ENCODE measurements at regions not wholly inside any gene's neighbourhood (a gene's known extent, or its start where the extent isn't known, plus 50 kb on each side); places are given as distances from the start of the nearest gene placed in this dataset.

DNA sequence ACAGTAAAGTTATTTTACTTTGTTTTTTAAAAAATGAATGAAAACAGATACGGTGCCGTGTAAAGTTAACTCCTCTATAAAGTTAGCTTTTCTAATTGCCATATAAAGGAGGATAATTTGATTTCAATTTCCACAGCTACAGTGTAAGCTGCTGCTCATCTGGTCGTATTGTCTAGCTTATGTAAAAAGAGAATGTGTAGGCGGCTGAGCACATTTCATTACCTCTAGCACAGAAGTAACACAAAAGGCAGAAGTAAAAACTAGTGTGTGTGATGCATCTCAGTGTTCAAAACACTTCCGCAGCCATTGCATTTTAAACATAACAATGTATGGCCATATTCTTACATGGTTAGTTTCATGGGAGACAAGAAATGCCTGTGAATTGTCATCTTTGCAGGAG is 105.0 kb upstream of the P2RY1 start:
- Histone ChIP-seq H3K4me1 (ENCODE audit: control insufficient read depth, low read depth, low read length) (no peaks in the 10 kb centered on the region), H3K9ac (ENCODE audit: low read length) (no peak overlapping the region), H3K27me3 (ENCODE audit: control insufficient read depth, insufficient read depth, low read length) (no peaks in the 10 kb centered on the region), H3K36me3 (ENCODE audit: control insufficient read depth, low read depth, low read length) (no peaks in the 10 kb centered on the region), H3K9me3 (ENCODE audit: control insufficient read depth, low read depth, low read length) (no peaks in the 10 kb centered on the region), H3K4me3 (ENCODE audit: low read length) (no peak overlapping the region), H3K27ac (ENCODE audit: low read length) (no peak overlapping the region)

DNA sequence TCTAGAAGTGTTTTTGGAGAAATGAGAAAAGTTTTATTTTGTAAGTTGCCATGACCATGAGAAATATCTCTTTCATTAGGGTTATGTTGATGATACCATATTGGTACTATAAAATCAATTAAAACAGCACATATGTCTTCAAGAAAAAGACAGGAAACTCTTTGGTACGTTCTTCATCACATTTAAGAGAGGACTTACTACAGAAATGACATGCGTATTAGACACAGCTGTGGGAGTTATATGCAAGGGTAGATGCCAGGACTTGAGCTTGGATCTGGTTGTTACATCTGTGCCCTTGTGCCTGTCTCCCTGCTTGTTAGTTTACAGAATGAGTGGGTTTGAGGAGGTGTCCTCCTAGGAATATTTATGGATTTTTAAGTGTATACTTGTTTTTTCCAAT is 103.4 kb upstream of the P2RY1 start:
- Histone ChIP-seq H3K27ac (ENCODE audit: low read length) (no peak overlapping the region), H3K9me3 (ENCODE audit: control insufficient read depth, low read depth, low read length) (no peaks in the 10 kb centered on the region), H3K27me3 (ENCODE audit: control insufficient read depth, insufficient read depth, low read length) (no peaks in the 10 kb centered on the region), H3K4me1 (ENCODE audit: control insufficient read depth, low read depth, low read length) (no peaks in the 10 kb centered on the region), H3K36me3 (ENCODE audit: control insufficient read depth, low read depth, low read length) (no peaks in the 10 kb centered on the region), H3K4me3 (ENCODE audit: low read length) (no peak overlapping the region), H3K9ac (ENCODE audit: low read length) (no peak overlapping the region)

DNA sequence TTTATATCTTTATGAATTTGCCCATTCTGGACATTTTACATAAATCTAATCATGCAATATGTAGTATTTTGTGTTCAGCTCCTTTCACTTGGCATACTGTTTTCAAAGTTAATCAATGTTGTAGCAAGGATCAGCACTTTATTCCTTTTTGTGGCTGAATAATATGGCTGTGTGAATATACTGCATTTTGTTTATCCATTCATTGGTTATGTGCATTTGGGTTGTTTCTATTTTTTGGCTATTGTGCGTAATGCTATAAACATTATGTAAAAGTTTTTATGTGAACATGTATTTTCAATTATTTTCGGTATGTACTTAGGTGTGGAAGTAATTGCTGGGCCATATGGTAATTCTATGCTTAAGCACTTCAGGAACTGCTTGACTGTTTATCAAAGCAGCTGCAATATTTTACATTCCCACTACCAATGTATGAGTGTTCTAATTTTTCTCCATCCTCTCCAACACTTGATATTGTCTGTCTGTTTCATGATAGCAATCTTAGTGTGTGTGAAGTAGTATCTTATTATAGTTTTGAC is 101.3 kb upstream of the P2RY1 start:
- Histone ChIP-seq H3K27ac (ENCODE audit: low read length) (no peak overlapping the region), H3K9ac (ENCODE audit: low read length) (no peak overlapping the region), H3K4me1 (ENCODE audit: control insufficient read depth, low read depth, low read length) (no peaks in the 10 kb centered on the region), H3K4me3 (ENCODE audit: low read length) (no peak overlapping the region), H3K9me3 (ENCODE audit: control insufficient read depth, low read depth, low read length) (no peaks in the 10 kb centered on the region), H3K36me3 (ENCODE audit: control insufficient read depth, low read depth, low read length) (no peaks in the 10 kb centered on the region), H3K27me3 (ENCODE audit: control insufficient read depth, insufficient read depth, low read length) (no peaks in the 10 kb centered on the region)

DNA sequence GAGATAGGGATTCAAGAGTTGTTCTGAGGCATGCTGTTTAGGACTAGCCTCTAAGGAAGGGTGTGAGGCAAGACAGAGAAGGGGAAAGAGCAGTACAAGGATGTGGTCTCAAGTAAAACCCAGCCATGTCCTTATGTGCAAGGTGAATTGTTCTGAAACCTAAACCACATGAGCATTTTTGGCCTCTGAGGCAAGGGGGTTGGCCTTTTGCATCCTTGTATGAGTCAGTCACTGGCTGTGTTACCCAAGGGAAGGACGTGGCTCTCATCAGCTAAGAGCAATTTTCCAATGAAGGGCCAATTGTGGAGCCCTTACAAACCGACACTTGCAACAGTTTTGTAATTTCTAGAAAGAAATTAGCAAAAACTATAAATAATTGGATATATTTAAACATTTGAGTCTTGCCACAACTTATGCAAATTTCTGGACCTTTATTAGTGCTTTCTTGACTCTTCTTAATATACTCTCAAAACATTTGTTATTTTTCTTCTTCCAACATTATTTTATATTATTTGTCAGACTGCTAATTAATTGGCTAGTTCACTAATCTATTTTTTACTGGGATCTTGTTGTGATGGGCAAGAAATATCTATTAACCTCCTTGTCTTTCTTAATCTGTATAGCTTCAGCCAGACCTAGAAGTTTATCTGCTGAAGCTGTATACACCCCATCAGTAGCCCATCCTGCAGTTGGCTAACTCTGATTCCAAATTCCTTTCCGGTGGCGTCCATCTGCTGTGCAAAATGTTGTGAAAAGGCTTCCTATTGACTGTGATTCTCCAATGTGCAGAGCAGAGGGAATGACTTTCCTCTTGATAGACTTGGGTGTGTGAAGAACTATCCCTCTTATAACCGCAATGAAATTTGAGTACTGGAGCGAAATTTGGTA is 97.7 kb upstream of the P2RY1 start:
- H3K9me3 ChIP-seq (ENCODE audit: control insufficient read depth, low read depth, low read length) = no peaks in the 10 kb centered on the region
- H3K4me1 ChIP-seq (ENCODE audit: control insufficient read depth, low read depth, low read length) = no peaks in the 10 kb centered on the region
- no peak overlapping the region for H3K4me3 ChIP-seq (ENCODE audit: low read length)
- no peak overlapping the region for H3K27ac ChIP-seq (ENCODE audit: low read length)
- no peaks in the 10 kb centered on the region for H3K27me3 ChIP-seq (ENCODE audit: control insufficient read depth, insufficient read depth, low read length)
- no peaks in the 10 kb centered on the region for H3K36me3 ChIP-seq (ENCODE audit: control insufficient read depth, low read depth, low read length)
- no peak overlapping the region for H3K9ac ChIP-seq (ENCODE audit: low read length)

DNA sequence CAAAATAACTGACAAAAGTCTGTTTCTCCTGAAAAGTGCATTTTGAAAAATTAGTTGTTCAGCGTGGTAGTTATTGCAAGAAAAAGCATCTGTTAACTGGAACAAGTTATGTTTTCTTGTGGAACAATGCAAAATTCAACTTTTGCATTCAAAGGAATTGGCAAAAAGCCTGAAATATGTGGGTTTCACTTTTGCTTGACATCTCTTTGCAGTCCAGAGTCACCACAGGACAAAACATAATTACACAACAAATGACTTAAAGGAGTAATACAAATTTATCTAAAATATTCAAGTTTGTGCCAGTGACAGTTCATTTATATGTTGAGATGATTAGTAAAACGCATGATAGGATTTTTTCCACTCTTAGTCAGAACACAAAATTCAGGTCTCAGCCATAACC is 96.3 kb upstream of the P2RY1 start:
- no peak overlapping the region for H3K4me3 ChIP-seq (ENCODE audit: low read length)
- H3K27ac ChIP-seq (ENCODE audit: low read length) = no peak overlapping the region
- no peaks in the 10 kb centered on the region for H3K4me1 ChIP-seq (ENCODE audit: control insufficient read depth, low read depth, low read length)
- H3K9me3 ChIP-seq (ENCODE audit: control insufficient read depth, low read depth, low read length) = no peaks in the 10 kb centered on the region
- H3K36me3 ChIP-seq (ENCODE audit: control insufficient read depth, low read depth, low read length) = no peaks in the 10 kb centered on the region
- no peak overlapping the region for H3K9ac ChIP-seq (ENCODE audit: low read length)
- no peaks in the 10 kb centered on the region for H3K27me3 ChIP-seq (ENCODE audit: control insufficient read depth, insufficient read depth, low read length)

DNA sequence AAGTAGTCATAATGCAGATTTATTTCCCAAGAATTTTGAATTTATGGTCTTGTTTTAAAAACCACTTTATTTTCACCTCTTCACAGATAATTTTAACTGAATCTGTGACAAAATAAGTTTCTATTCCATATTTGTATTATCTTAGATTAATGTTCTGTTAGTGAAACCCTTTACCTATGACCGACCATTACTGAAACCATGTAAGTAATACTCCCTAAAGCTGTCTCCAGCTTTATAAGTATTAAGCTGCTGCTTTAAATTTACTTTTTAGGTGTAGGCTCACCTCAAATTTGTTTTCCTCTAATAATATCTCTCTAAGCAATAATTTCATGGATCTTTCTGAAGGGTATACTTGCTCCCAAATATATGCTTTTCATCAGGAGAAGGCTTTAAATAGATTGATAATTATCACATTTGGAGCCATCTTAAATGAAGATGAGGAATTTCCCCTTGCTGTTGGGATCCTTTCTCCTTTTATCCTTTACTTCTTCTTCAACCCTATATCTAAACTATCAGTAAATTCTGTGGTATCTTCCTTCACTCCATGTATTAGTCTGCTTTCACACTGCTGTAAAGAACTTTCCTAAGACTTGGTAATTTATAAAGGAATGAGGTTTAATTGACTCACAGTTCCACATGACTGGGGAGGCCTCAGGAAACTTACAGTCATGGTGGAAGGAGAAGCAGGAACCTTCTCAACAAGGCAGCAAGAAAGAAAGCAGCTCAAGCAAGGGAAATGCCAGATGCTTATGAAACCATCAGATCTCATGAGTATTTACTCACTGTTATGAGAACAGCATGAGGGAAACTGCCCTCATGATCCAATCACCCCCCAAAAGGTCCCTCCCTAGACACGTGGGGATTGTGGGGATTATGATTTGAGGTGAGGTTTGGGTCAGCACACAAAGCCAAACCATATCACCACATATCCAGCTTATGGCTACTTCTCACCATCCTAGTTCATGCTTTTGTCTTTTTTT is 92.3 kb upstream of the P2RY1 start:
- Histone ChIP-seq H3K36me3 (ENCODE audit: control insufficient read depth, low read depth, low read length) (no peaks in the 10 kb centered on the region), H3K9me3 (ENCODE audit: control insufficient read depth, low read depth, low read length) (no peaks in the 10 kb centered on the region), H3K27me3 (ENCODE audit: control insufficient read depth, insufficient read depth, low read length) (no peaks in the 10 kb centered on the region), H3K4me1 (ENCODE audit: control insufficient read depth, low read depth, low read length) (peaks cover 13% of the 10 kb centered on the region), H3K27ac (ENCODE audit: low read length) (no peak overlapping the region), H3K4me3 (ENCODE audit: low read length) (no peak overlapping the region), H3K9ac (ENCODE audit: low read length) (no peak overlapping the region)

DNA sequence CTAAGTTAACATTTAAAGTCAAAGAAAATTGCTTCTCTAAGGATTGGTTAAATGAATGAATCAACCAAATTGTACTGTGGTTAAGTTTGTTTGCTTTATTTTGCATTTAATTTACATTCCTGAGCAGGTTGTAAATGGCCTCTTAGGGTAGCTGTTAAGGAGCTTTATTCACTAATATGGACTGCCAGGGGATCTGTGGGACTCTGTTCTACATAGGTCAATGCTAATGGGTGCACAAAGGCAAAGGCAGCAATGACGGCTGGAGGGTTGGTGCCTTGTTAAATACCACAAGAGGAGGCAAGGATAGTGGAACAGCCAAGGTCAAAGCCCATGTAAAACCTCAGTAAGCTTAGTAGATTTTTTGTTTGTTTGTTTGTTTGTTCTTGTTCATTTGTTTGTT is 89.3 kb upstream of the P2RY1 start:
- no peak overlapping the region for H3K9ac ChIP-seq (ENCODE audit: low read length)

DNA sequence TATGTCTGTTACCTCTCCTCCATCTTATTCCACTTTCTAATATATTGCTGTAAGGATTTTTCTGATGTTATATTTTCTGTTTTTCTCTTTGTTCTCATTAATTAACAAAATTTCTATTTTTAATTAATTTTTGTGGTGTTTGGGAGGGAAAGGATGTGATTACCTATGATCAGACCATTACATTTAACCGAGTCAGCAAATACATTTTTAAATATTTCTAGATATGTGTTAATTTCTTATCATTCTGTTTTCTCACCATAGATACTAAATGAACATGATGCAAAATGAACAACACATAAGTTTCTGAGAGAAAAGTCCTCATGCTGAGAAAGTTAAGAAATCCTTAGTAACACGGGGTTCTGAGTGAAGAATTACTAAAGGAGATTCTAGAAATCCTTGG is 80.6 kb upstream of the P2RY1 start:
- no peaks in the 10 kb centered on the region for H3K36me3 ChIP-seq (ENCODE audit: control insufficient read depth, low read depth, low read length)
- H3K27ac ChIP-seq (ENCODE audit: low read length) = no peak overlapping the region
- no peak overlapping the region for H3K4me3 ChIP-seq (ENCODE audit: low read length)
- peaks cover 8% of the 10 kb centered on the region for H3K9me3 ChIP-seq (ENCODE audit: control insufficient read depth, low read depth, low read length)
- H3K4me1 ChIP-seq (ENCODE audit: control insufficient read depth, low read depth, low read length) = no peaks in the 10 kb centered on the region
- H3K27me3 ChIP-seq (ENCODE audit: control insufficient read depth, insufficient read depth, low read length) = no peaks in the 10 kb centered on the region
- no peak overlapping the region for H3K9ac ChIP-seq (ENCODE audit: low read length)

More for the DNA sequence above, 89.3 kb upstream of the P2RY1 start:
- H3K9me3 ChIP-seq (ENCODE audit: control insufficient read depth, low read depth, low read length) = peaks cover 8% of the 10 kb centered on the region
- no peaks in the 10 kb centered on the region for H3K27me3 ChIP-seq (ENCODE audit: control insufficient read depth, insufficient read depth, low read length)
- H3K27ac ChIP-seq (ENCODE audit: low read length) = no peak overlapping the region
- H3K4me3 ChIP-seq (ENCODE audit: low read length) = no peak overlapping the region
- no peaks in the 10 kb centered on the region for H3K36me3 ChIP-seq (ENCODE audit: control insufficient read depth, low read depth, low read length)
- H3K4me1 ChIP-seq (ENCODE audit: control insufficient read depth, low read depth, low read length) = peaks cover 13% of the 10 kb centered on the region

DNA sequence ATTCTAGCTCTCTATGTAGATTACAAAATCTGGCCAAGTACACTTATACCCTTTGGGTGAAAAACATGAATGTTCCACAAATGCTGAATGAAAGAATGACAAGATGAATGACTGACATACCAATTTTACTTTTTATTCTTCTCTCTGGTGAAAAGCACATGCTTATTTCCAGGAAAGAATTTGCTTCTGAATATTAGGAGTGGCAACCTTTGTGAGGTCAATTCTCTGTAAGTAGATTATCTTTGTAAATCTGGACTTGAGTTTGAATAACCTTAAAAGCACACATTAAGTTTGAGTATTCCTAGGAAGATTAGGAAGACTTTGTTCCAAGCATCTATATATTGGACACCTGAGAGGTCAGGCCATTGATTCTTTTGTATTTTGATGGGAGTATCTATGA is 78.1 kb upstream of the P2RY1 start:
- H3K9me3 ChIP-seq (ENCODE audit: control insufficient read depth, low read depth, low read length) = no peaks in the 10 kb centered on the region
- no peak overlapping the region for H3K27ac ChIP-seq (ENCODE audit: low read length)
- H3K4me1 ChIP-seq (ENCODE audit: control insufficient read depth, low read depth, low read length) = no peaks in the 10 kb centered on the region
- no peaks in the 10 kb centered on the region for H3K36me3 ChIP-seq (ENCODE audit: control insufficient read depth, low read depth, low read length)
- no peak overlapping the region for H3K9ac ChIP-seq (ENCODE audit: low read length)
- H3K4me3 ChIP-seq (ENCODE audit: low read length) = no peak overlapping the region
- H3K27me3 ChIP-seq (ENCODE audit: control insufficient read depth, insufficient read depth, low read length) = no peaks in the 10 kb centered on the region

DNA sequence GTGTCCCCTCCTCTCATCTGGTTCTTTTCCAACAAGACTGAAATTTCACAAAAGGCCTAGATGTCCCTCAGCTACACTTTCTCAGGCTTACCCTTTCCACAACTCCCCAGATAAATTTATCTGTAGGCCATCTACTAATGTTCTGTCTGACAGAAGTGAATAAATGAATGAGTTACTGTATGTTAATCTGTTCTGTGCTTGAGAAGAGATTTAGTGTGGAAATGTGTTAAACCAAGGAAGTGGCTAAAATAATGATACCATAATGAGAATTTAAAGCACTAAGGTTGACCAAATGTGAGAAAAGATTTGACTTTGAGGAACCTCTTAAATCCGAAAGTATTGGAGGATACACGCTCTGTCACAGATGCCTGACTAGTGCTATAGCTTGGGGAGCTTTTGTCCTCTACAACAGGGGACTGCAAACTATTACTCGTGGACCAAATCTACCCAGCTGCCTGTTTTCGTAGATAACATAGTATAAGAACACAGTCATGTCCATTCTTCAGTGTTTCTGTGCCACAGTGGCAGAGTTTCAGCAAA is 74.8 kb upstream of the P2RY1 start:
- Histone ChIP-seq H3K27ac (ENCODE audit: low read length) (no peak overlapping the region), H3K27me3 (ENCODE audit: control insufficient read depth, insufficient read depth, low read length) (no peaks in the 10 kb centered on the region), H3K9me3 (ENCODE audit: control insufficient read depth, low read depth, low read length) (no peaks in the 10 kb centered on the region), H3K9ac (ENCODE audit: low read length) (no peak overlapping the region), H3K4me1 (ENCODE audit: control insufficient read depth, low read depth, low read length) (no peaks in the 10 kb centered on the region), H3K4me3 (ENCODE audit: low read length) (no peak overlapping the region), H3K36me3 (ENCODE audit: control insufficient read depth, low read depth, low read length) (no peaks in the 10 kb centered on the region)

DNA sequence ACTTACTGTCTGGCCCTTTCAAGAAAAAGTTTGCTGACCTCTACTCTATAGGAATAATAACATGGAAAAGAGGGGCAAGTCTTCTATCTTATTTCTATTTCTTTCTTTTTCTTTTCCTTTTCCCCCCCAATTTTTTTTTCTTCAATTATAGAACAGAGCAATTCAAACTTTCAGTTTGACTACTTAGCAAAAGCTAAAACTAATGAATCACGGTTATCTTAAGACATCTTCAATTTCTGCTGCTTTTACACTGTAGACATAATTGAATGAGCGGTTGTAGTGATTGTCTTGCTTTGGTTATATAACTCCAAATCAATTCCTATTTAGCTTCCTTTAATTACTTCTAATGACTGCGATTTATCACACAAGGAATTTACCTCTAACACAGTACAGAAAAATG is 74.3 kb upstream of the P2RY1 start:
- Histone ChIP-seq H3K4me3 (ENCODE audit: low read length) (no peak overlapping the region), H3K4me1 (ENCODE audit: control insufficient read depth, low read depth, low read length) (no peaks in the 10 kb centered on the region), H3K36me3 (ENCODE audit: control insufficient read depth, low read depth, low read length) (no peaks in the 10 kb centered on the region), H3K27ac (ENCODE audit: low read length) (no peak overlapping the region), H3K9me3 (ENCODE audit: control insufficient read depth, low read depth, low read length) (no peaks in the 10 kb centered on the region), H3K9ac (ENCODE audit: low read length) (no peak overlapping the region), H3K27me3 (ENCODE audit: control insufficient read depth, insufficient read depth, low read length) (no peaks in the 10 kb centered on the region)
